Stimulated activated naive B cell treated with anti-CD40 and anti-IgM and Interleukin-4, amounts not matched to agents 10 μg/mL and 1 μg/mL and 100 μg/mL, for 72 hours (primary cell): ENCODE measurements at regions not wholly inside any gene's neighbourhood (a gene's known extent, or its start where the extent isn't known, plus 50 kb on each side); places are given as distances from the start of the nearest gene placed in this dataset.

Experiments
- ATAC-seq, 2 donors: fragments of 150-1000 bp; cut with Tn5 transposase; replicated peaks; 2 replicates each; pipeline ENCODE4 v1.10.0; 2021; ENCODE audit warnings: moderate library complexity in 1 of 2
- DNase-seq: peaks from one replicate; pipeline ENCODE4 v3.0.0; 2021
- H3K27ac Mint-ChIP-seq: one replicate; pipeline ENCODE4 v1.8.0; 2022; ENCODE audit warnings: mild to moderate bottlenecking, mixed read lengths
- H3K27me3 Mint-ChIP-seq, 2 donors: one replicate each; pipeline ENCODE4 v1.8.0; 2022; ENCODE audit warnings: mixed read lengths in 2 of 2
- H3K36me3 Mint-ChIP-seq, 2 donors: one replicate each; pipeline ENCODE4 v1.8.0; 2022; ENCODE audit warnings: mixed read lengths in 2 of 2, mild to moderate bottlenecking in 1 of 2
- H3K4me1 Mint-ChIP-seq, 2 donors: one replicate each; pipeline ENCODE4 v1.8.0; 2022; ENCODE audit warnings: mixed read lengths in 2 of 2, mild to moderate bottlenecking in 1 of 2
- H3K4me3 Mint-ChIP-seq, 2 donors: one replicate each; pipeline ENCODE4 v1.8.0; 2022; ENCODE audit warnings: mild to moderate bottlenecking in 2 of 2, mixed read lengths in 2 of 2, moderate library complexity in 1 of 2
- H3K9me3 Mint-ChIP-seq, 2 donors: one replicate each; pipeline ENCODE4 v1.8.0; 2022; ENCODE audit warnings: mixed read lengths in 2 of 2, mild to moderate bottlenecking in 1 of 2

DNA sequence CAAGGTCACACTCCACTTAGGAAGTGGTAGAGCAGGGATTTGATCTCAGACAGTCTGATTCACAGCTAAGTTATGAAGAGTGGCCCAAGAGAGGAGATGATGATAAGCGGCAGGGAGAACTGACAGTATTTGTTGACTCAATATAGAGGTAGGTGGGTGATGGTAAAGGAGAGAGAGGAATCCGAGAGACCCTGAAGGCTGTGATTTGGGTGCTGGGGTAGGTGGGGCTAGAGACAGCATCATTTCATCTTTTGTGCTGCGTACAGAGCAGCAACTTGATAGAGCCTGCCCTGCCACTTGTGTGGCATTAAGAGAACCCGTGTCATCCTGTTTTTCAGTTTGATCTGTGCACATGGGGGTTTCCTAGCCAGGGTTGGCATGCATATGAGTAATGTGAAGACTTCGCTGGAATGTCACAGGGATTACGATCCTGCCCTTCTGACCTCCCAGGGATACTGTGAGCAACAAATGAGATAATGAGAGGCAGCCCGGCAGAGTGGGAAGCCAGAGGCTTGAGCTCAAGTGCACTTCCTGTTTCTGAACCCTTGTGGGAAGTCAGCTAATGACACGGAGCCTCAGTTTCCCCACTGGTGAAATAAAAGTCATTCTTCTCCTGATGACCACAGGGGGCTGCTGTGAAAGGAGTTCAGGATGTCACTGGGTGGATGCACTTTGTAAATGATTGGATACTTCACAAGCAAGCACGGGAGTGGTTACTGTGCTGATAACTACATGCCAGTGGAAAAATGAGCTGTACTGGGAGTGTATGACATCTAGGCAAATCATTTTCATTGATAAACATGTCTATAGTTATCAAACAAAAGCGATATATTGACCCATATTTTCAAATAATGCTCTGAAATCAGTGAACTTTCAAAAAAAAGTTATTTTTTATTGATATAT, 59.5 kb upstream of the IGF1 start:
- no peaks in the 10 kb centered on the region for H3K9me3 Mint-ChIP-seq
- no peak overlapping the region for H3K4me3 Mint-ChIP-seq
- ATAC-seq (no peak), DNase-seq (no peak)
- H3K27me3 Mint-ChIP-seq, result peaks cover 22 to 27% of the 10 kb centered on the region in 2 donors
- no peaks in the 10 kb centered on the region for H3K36me3 Mint-ChIP-seq
- no peak overlapping the region for H3K27ac Mint-ChIP-seq
- H3K4me1 Mint-ChIP-seq, result no peaks in the 10 kb centered on the region

- Mint-ChIP-seq H3K27me3 (peaks cover 19 to 26% of the 10 kb centered on the region in 2 donors), H3K9me3 (no peaks in the 10 kb centered on the region), H3K4me3 (no peak overlapping the region), H3K4me1 (no peaks in the 10 kb centered on the region), H3K36me3 (no peaks in the 10 kb centered on the region), H3K27ac (no peak overlapping the region)
- ATAC-seq (no peak), DNase-seq (no peak)
Observed at GRCh38 chr12:102535306-102535705, 54.9 kb upstream of the IGF1 start.

DNA sequence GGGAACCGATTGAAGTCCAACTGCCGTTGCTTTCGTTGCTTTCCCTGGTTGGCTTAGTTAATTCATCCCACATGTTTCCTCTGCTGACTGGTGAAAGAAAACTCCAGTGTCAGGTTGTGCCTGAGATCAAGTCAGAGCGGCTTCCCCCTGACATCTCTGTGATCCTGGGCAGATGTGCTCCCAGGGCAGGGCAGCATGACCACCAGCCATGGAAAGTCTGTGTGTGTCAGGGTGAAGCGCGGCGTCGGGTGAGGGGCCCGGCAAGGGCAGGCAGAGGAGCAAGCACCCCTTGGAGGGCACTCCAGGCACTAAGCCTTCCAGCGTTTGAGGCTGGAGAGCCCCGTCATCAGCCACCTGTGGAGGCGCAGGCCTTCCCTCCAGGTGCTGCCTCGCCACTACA, 54.5 kb upstream of the IGF1 start:
- Mint-ChIP-seq H3K27me3 (peaks cover 19 to 24% of the 10 kb centered on the region in 2 donors), H3K36me3 (no peaks in the 10 kb centered on the region), H3K27ac (no peak overlapping the region), H3K9me3 (no peaks in the 10 kb centered on the region), H3K4me3 (no peak overlapping the region), H3K4me1 (no peaks in the 10 kb centered on the region)
- DNase-seq (no peak), ATAC-seq (no peak)

GRCh38 chr12:102533483-102534215, 53.3 kb upstream of the IGF1 start:
- no peaks in the 10 kb centered on the region for H3K36me3 Mint-ChIP-seq
- ATAC-seq, result no peak
- DNase-seq, result no peak
- H3K9me3 Mint-ChIP-seq, result no peaks in the 10 kb centered on the region
- peaks cover 8 to 12% of the 10 kb centered on the region in 2 donors for H3K27me3 Mint-ChIP-seq
- H3K27ac Mint-ChIP-seq, result peak overlapping the region; percentile 38
- no peaks in the 10 kb centered on the region for H3K4me1 Mint-ChIP-seq
- H3K4me3 Mint-ChIP-seq, result no peak overlapping the region
